ENCODE measurements at regions not wholly inside any gene's neighbourhood (a gene's known extent, or its start where the extent isn't known, plus 50 kb on each side); places are given as distances from the start of the nearest gene placed in this dataset.

DNA sequence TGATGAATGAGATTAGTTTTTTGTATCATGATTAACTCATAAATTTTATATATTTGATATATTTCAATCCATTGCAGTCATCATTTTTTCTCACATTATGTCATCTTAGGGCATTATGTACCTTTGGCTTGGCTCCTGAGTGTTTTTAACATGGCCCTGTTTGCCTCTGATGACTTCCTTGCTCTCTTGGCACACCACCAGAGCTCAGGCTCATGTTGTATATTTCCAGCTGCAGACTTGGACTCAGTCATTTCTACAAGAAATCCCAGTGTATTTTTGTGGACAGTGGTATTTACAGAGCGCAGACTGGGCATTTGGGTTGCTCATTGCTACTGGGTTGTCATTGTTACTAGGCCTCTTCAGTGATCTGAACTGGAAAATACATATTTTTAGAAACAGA is 188.5 kb downstream of the ADRA2A start:
- no peaks in the 10 kb centered on the region for H3K36me3 ChIP-seq (ENCODE audit: control insufficient read depth in 2 of 2, insufficient read depth in 1 of 2, low read length in 2 of 2)
- ChIA-PET CTCF (interaction anchor here (0.6 kb wide), 1 partner anchor 1492 kb away, joined by 3 read pairs; no protein-coding TSS in a partner anchor), POLR2A (no interaction called here)
- TF ChIP-seq, protein P1, sequence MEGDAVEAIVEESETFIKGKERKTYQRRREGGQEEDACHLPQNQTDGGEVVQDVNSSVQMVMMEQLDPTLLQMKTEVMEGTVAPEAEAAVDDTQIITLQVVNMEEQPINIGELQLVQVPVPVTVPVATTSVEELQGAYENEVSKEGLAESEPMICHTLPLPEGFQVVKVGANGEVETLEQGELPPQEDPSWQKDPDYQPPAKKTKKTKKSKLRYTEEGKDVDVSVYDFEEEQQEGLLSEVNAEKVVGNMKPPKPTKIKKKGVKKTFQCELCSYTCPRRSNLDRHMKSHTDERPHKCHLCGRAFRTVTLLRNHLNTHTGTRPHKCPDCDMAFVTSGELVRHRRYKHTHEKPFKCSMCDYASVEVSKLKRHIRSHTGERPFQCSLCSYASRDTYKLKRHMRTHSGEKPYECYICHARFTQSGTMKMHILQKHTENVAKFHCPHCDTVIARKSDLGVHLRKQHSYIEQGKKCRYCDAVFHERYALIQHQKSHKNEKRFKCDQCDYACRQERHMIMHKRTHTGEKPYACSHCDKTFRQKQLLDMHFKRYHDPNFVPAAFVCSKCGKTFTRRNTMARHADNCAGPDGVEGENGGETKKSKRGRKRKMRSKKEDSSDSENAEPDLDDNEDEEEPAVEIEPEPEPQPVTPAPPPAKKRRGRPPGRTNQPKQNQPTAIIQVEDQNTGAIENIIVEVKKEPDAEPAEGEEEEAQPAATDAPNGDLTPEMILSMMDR (tag by site-specific recombination; IDR thresholded peaks at IDR 0.05), result no peak
- TF ChIP-seq SP7 (tag by site-specific recombination; IDR thresholded peaks at IDR 0.05), result no peak
- TF ChIP-seq ZNF292 (tag by site-specific recombination; IDR thresholded peaks at IDR 0.05; ENCODE audit: borderline replicate concordance, low read depth), result no peak
- TF ChIP-seq, protein P2, sequence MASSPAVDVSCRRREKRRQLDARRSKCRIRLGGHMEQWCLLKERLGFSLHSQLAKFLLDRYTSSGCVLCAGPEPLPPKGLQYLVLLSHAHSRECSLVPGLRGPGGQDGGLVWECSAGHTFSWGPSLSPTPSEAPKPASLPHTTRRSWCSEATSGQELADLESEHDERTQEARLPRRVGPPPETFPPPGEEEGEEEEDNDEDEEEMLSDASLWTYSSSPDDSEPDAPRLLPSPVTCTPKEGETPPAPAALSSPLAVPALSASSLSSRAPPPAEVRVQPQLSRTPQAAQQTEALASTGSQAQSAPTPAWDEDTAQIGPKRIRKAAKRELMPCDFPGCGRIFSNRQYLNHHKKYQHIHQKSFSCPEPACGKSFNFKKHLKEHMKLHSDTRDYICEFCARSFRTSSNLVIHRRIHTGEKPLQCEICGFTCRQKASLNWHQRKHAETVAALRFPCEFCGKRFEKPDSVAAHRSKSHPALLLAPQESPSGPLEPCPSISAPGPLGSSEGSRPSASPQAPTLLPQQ (tag by site-specific recombination; IDR thresholded peaks at IDR 0.05), result no peak
- no peak for TF ChIP-seq ZBTB48 (tag by site-specific recombination; IDR thresholded peaks at IDR 0.05)
- no peak for TF ChIP-seq ZNF777 (tag by site-specific recombination; IDR thresholded peaks at IDR 0.05; ENCODE audit: borderline replicate concordance)
- no peak for TF ChIP-seq HOXA7 (CRISPR knock-in tag; IDR thresholded peaks at IDR 0.05; ENCODE audit: borderline replicate concordance)
- no peak for TF ChIP-seq ZNF341 (tag by site-specific recombination; IDR thresholded peaks at IDR 0.05; ENCODE audit: low read depth)
- TF ChIP-seq, protein P3, sequence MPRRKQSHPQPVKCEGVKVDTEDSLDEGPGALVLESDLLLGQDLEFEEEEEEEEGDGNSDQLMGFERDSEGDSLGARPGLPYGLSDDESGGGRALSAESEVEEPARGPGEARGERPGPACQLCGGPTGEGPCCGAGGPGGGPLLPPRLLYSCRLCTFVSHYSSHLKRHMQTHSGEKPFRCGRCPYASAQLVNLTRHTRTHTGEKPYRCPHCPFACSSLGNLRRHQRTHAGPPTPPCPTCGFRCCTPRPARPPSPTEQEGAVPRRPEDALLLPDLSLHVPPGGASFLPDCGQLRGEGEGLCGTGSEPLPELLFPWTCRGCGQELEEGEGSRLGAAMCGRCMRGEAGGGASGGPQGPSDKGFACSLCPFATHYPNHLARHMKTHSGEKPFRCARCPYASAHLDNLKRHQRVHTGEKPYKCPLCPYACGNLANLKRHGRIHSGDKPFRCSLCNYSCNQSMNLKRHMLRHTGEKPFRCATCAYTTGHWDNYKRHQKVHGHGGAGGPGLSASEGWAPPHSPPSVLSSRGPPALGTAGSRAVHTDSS (tag by site-specific recombination; IDR thresholded peaks at IDR 0.05), result no peak
- TF ChIP-seq, protein P4, sequence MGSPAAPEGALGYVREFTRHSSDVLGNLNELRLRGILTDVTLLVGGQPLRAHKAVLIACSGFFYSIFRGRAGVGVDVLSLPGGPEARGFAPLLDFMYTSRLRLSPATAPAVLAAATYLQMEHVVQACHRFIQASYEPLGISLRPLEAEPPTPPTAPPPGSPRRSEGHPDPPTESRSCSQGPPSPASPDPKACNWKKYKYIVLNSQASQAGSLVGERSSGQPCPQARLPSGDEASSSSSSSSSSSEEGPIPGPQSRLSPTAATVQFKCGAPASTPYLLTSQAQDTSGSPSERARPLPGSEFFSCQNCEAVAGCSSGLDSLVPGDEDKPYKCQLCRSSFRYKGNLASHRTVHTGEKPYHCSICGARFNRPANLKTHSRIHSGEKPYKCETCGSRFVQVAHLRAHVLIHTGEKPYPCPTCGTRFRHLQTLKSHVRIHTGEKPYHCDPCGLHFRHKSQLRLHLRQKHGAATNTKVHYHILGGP (tag by site-specific recombination; IDR thresholded peaks at IDR 0.05), result no peak
- TF ChIP-seq, protein P5, sequence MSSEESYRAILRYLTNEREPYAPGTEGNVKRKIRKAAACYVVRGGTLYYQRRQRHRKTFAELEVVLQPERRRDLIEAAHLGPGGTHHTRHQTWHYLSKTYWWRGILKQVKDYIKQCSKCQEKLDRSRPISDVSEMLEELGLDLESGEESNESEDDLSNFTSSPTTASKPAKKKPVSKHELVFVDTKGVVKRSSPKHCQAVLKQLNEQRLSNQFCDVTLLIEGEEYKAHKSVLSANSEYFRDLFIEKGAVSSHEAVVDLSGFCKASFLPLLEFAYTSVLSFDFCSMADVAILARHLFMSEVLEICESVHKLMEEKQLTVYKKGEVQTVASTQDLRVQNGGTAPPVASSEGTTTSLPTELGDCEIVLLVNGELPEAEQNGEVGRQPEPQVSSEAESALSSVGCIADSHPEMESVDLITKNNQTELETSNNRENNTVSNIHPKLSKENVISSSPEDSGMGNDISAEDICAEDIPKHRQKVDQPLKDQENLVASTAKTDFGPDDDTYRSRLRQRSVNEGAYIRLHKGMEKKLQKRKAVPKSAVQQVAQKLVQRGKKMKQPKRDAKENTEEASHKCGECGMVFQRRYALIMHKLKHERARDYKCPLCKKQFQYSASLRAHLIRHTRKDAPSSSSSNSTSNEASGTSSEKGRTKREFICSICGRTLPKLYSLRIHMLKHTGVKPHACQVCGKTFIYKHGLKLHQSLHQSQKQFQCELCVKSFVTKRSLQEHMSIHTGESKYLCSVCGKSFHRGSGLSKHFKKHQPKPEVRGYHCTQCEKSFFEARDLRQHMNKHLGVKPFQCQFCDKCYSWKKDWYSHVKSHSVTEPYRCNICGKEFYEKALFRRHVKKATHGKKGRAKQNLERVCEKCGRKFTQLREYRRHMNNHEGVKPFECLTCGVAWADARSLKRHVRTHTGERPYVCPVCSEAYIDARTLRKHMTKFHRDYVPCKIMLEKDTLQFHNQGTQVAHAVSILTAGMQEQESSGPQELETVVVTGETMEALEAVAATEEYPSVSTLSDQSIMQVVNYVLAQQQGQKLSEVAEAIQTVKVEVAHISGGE (tag by site-specific recombination; conservative IDR thresholded peaks at IDR 0.05; ENCODE audit: low read depth), result no peak
- TF ChIP-seq ZNF274 (IDR thresholded peaks at IDR 0.05; ENCODE audit: low read length), result no peak
- no peak for TF ChIP-seq ZNF274 (tag by site-specific recombination; IDR thresholded peaks at IDR 0.05; ENCODE audit: borderline replicate concordance)
- TF ChIP-seq, protein P6, sequence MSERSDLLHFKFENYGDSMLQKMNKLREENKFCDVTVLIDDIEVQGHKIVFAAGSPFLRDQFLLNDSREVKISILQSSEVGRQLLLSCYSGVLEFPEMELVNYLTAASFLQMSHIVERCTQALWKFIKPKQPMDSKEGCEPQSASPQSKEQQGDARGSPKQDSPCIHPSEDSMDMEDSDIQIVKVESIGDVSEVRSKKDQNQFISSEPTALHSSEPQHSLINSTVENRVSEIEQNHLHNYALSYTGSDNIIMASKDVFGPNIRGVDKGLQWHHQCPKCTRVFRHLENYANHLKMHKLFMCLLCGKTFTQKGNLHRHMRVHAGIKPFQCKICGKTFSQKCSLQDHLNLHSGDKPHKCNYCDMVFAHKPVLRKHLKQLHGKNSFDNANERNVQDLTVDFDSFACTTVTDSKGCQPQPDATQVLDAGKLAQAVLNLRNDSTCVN (tag by site-specific recombination; optimal IDR thresholded peaks at IDR 0.05), result no peak
- TF ChIP-seq, protein P7, sequence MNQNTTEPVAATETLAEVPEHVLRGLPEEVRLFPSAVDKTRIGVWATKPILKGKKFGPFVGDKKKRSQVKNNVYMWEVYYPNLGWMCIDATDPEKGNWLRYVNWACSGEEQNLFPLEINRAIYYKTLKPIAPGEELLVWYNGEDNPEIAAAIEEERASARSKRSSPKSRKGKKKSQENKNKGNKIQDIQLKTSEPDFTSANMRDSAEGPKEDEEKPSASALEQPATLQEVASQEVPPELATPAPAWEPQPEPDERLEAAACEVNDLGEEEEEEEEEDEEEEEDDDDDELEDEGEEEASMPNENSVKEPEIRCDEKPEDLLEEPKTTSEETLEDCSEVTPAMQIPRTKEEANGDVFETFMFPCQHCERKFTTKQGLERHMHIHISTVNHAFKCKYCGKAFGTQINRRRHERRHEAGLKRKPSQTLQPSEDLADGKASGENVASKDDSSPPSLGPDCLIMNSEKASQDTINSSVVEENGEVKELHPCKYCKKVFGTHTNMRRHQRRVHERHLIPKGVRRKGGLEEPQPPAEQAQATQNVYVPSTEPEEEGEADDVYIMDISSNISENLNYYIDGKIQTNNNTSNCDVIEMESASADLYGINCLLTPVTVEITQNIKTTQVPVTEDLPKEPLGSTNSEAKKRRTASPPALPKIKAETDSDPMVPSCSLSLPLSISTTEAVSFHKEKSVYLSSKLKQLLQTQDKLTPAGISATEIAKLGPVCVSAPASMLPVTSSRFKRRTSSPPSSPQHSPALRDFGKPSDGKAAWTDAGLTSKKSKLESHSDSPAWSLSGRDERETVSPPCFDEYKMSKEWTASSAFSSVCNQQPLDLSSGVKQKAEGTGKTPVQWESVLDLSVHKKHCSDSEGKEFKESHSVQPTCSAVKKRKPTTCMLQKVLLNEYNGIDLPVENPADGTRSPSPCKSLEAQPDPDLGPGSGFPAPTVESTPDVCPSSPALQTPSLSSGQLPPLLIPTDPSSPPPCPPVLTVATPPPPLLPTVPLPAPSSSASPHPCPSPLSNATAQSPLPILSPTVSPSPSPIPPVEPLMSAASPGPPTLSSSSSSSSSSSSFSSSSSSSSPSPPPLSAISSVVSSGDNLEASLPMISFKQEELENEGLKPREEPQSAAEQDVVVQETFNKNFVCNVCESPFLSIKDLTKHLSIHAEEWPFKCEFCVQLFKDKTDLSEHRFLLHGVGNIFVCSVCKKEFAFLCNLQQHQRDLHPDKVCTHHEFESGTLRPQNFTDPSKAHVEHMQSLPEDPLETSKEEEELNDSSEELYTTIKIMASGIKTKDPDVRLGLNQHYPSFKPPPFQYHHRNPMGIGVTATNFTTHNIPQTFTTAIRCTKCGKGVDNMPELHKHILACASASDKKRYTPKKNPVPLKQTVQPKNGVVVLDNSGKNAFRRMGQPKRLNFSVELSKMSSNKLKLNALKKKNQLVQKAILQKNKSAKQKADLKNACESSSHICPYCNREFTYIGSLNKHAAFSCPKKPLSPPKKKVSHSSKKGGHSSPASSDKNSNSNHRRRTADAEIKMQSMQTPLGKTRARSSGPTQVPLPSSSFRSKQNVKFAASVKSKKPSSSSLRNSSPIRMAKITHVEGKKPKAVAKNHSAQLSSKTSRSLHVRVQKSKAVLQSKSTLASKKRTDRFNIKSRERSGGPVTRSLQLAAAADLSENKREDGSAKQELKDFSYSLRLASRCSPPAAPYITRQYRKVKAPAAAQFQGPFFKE (tag by site-specific recombination; IDR thresholded peaks at IDR 0.05; ENCODE audit: borderline replicate concordance), result no peak
- no peak for TF ChIP-seq ZNF837 (tag by site-specific recombination; IDR thresholded peaks at IDR 0.05)
- no peak for TF ChIP-seq ZNF174 (tag by site-specific recombination; IDR thresholded peaks at IDR 0.05)
- no peak for TF ChIP-seq OSR2 (tag by site-specific recombination; IDR thresholded peaks at IDR 0.05)
- no peaks in the 10 kb centered on the region for H3K9me3 ChIP-seq (ENCODE audit: control insufficient read depth, insufficient read depth, low read depth, low read length)
- no peak overlapping the region for H3K4me3 ChIP-seq (ENCODE audit: low read depth, low read length)
- no peak overlapping the region for H3K27ac ChIP-seq (ENCODE audit: extremely low read depth, low read depth, low read length)
- no peaks in the 10 kb centered on the region for H3K4me1 ChIP-seq (ENCODE audit: control insufficient read depth, insufficient read depth, low read length)

Data from HEK293 (cell line).